Endodermal cell (in vitro differentiated cells): ENCODE measurements at regions not wholly inside any gene's neighbourhood (a gene's known extent, or its start where the extent isn't known, plus 50 kb on each side); places are given as distances from the start of the nearest gene placed in this dataset.

Experiments used
- DNase-seq: peaks from one replicate; pipeline ENCODE4 v3.0.0-alpha.2; 2017
- H3K27ac ChIP-seq: 2 replicates; pipeline ENCODE4 v1.5.1; 2013; ENCODE audit warnings: mild to moderate bottlenecking, low read depth, low read length, moderate library complexity
- H3K27me3 ChIP-seq: 2 replicates; pipeline ENCODE4 v1.6.1; 2013; ENCODE audit warnings: mild to moderate bottlenecking, low read length, moderate library complexity; ENCODE audit not compliant: insufficient read depth, control insufficient read depth, poor library complexity, severe bottlenecking
- H3K36me3 ChIP-seq: 2 replicates; pipeline ENCODE4 v1.7.0; 2013; ENCODE audit warnings: mild to moderate bottlenecking, low read length, moderate library complexity; ENCODE audit not compliant: control insufficient read depth, insufficient read depth
- H3K4me1 ChIP-seq: one replicate; pipeline ENCODE4 v1.7.0; 2013; ENCODE audit warnings: low read length; ENCODE audit not compliant: control insufficient read depth, insufficient read depth
- H3K4me3 ChIP-seq: 2 replicates; pipeline ENCODE4 v1.5.1; 2013; ENCODE audit warnings: mild to moderate bottlenecking, low read length, moderate library complexity
- H3K9ac ChIP-seq: 2 replicates; pipeline ENCODE4 v1.6.1; 2013; ENCODE audit warnings: mild to moderate bottlenecking, low read length, moderate library complexity; ENCODE audit not compliant: poor library complexity, severe bottlenecking; ENCODE audit errors: extremely low read depth
- H3K9me3 ChIP-seq: 2 replicates; pipeline ENCODE4 v1.6.1; 2013; ENCODE audit warnings: mild to moderate bottlenecking, low read length, moderate library complexity; ENCODE audit not compliant: control insufficient read depth
- H3K27ac Mint-ChIP-seq: 2 replicates; pipeline ENCODE4 v1.8.0; 2020; ENCODE audit warnings: mixed read lengths
- H3K27me3 Mint-ChIP-seq: 2 replicates; pipeline ENCODE4 v1.8.0; 2021; ENCODE audit warnings: mild to moderate bottlenecking, mixed read lengths; ENCODE audit not compliant: insufficient read depth
- H3K36me3 Mint-ChIP-seq: 2 replicates; pipeline ENCODE4 v1.8.0; 2020; ENCODE audit warnings: low read depth, mixed read lengths
- H3K4me1 Mint-ChIP-seq: 2 replicates; pipeline ENCODE4 v1.8.0; 2020; ENCODE audit warnings: mixed read lengths
- H3K4me3 Mint-ChIP-seq: 2 replicates; pipeline ENCODE4 v1.8.0; 2020; ENCODE audit warnings: mild to moderate bottlenecking, moderate library complexity, mixed read lengths
- H3K9me3 Mint-ChIP-seq: 2 replicates; pipeline ENCODE4 v1.8.0; 2020; ENCODE audit warnings: mild to moderate bottlenecking, mixed read lengths
- CTCF ChIP-seq: fragments of 200-600 bp; sonication (generic); conservative IDR thresholded peaks from 2 replicates; pipeline ENCODE4 v1.5.0; 2021; ENCODE audit warnings: antibody characterized with exemption, mild to moderate bottlenecking
- WGBS, 2 experiments: methylation state at CpG; one replicate each; pipeline versions ENCODE4 v1.1.5 to v1.1.7; 2013; ENCODE audit warnings: missing lambda C conversion rate in 2 of 2, mixed read lengths in 1 of 2; ENCODE audit not compliant: insufficient coverage in 1 of 2, insufficient read length in 1 of 2; 5-methylcytosine and 5-hydroxymethylcytosine counted together

GRCh38 chr14:84343656-84344055 is 1186.3 kb upstream of the FLRT2 start:
- no peaks in the 10 kb centered on the region for H3K9me3 ChIP-seq
- H3K4me3 ChIP-seq = no peak overlapping the region
- no peaks in the 10 kb centered on the region for H3K36me3 ChIP-seq
- no peak overlapping the region for H3K9ac ChIP-seq
- H3K4me1 Mint-ChIP-seq = no peaks in the 10 kb centered on the region
- H3K27me3 Mint-ChIP-seq = no peaks in the 10 kb centered on the region
- no peaks in the 10 kb centered on the region for H3K4me1 ChIP-seq
- whole genome bisulfite sequencing, 2 experiments = 76 to 92% methylated on average over 2 to 3 of the region's 3 CpGs
- H3K9me3 Mint-ChIP-seq = peaks cover 8% of the 10 kb centered on the region
- H3K27me3 ChIP-seq = no peaks in the 10 kb centered on the region
- no peak overlapping the region for H3K4me3 Mint-ChIP-seq
- no peaks in the 10 kb centered on the region for H3K36me3 Mint-ChIP-seq
- DNase-seq = no peak
- TF ChIP-seq CTCF = no peak
- H3K27ac Mint-ChIP-seq = no peak overlapping the region
- no peak overlapping the region for H3K27ac ChIP-seq

GRCh38 chr14:84351646-84352045 is 1178.3 kb upstream of the FLRT2 start:
- Histone ChIP-seq H3K27me3 (no peaks in the 10 kb centered on the region), H3K36me3 (no peaks in the 10 kb centered on the region), H3K9me3 (peaks cover 3% of the 10 kb centered on the region), H3K27ac (no peak overlapping the region), H3K4me3 (no peak overlapping the region), H3K4me1 (no peaks in the 10 kb centered on the region), H3K9ac (no peak overlapping the region)
- peaks cover 9% of the 10 kb centered on the region for H3K9me3 Mint-ChIP-seq
- no peak for TF ChIP-seq CTCF
- peaks cover 2% of the 10 kb centered on the region for H3K36me3 Mint-ChIP-seq
- DNase-seq = no peak
- H3K4me3 Mint-ChIP-seq = no peak overlapping the region
- no peak overlapping the region for H3K27ac Mint-ChIP-seq
- no peaks in the 10 kb centered on the region for H3K4me1 Mint-ChIP-seq
- H3K27me3 Mint-ChIP-seq = no peaks in the 10 kb centered on the region

GRCh38 chr14:84361476-84361875 is 1168.5 kb upstream of the FLRT2 start:
- WGBS, 2 experiments = 90% methylated on average over 2 of the region's 2 CpGs; no CpG with 5 or more reads in 1 of the 2 experiments
- no peak for TF ChIP-seq CTCF
- H3K27ac Mint-ChIP-seq = no peak overlapping the region
- Histone ChIP-seq H3K4me1 (no peaks in the 10 kb centered on the region), H3K27ac (no peak overlapping the region), H3K4me3 (no peak overlapping the region), H3K27me3 (no peaks in the 10 kb centered on the region), H3K9ac (no peak overlapping the region), H3K36me3 (no peaks in the 10 kb centered on the region), H3K9me3 (peaks cover 4% of the 10 kb centered on the region)
- H3K36me3 Mint-ChIP-seq = no peaks in the 10 kb centered on the region
- H3K9me3 Mint-ChIP-seq = no peaks in the 10 kb centered on the region
- DNase-seq = no peak
- H3K27me3 Mint-ChIP-seq = no peaks in the 10 kb centered on the region
- no peak overlapping the region for H3K4me3 Mint-ChIP-seq
- no peaks in the 10 kb centered on the region for H3K4me1 Mint-ChIP-seq
